ENCODE measurements at regions not wholly inside any gene's neighbourhood (a gene's known extent, or its start where the extent isn't known, plus 50 kb on each side); places are given as distances from the start of the nearest gene placed in this dataset.

GRCh38 chr11:128250482-128250881, 336.9 kb downstream of the ETS1 start:
- Mint-ChIP-seq H3K36me3 (ENCODE audit: unreplicated experiment) (no peaks in the 10 kb centered on the region), H3K9me3 (ENCODE audit: unreplicated experiment) (peaks cover 2% of the 10 kb centered on the region), H3K27me3 (ENCODE audit: unreplicated experiment) (no peaks in the 10 kb centered on the region), H3K4me1 (ENCODE audit: low read depth, unreplicated experiment) (peaks cover 7% of the 10 kb centered on the region), H3K27ac (ENCODE audit: unreplicated experiment) (no peak overlapping the region), H3K4me3 (ENCODE audit: unreplicated experiment) (no peak overlapping the region)
- no peak for TF ChIP-seq CTCF (IDR thresholded peaks at IDR 0.05; ENCODE audit: partially characterized antibody, unreplicated experiment)
- no peak for DNase-seq

GRCh38 chr11:128246810-128247594, 340.4 kb downstream of the ETS1 start:
- no peak for TF ChIP-seq CTCF (IDR thresholded peaks at IDR 0.05; ENCODE audit: partially characterized antibody, unreplicated experiment)
- Mint-ChIP-seq H3K27ac (ENCODE audit: unreplicated experiment) (no peak overlapping the region), H3K4me1 (ENCODE audit: low read depth, unreplicated experiment) (peaks cover 7% of the 10 kb centered on the region), H3K4me3 (ENCODE audit: unreplicated experiment) (no peak overlapping the region), H3K9me3 (ENCODE audit: unreplicated experiment) (peaks cover 2% of the 10 kb centered on the region), H3K27me3 (ENCODE audit: unreplicated experiment) (no peaks in the 10 kb centered on the region), H3K36me3 (ENCODE audit: unreplicated experiment) (no peaks in the 10 kb centered on the region)
- no peak for DNase-seq

- no peak overlapping the region for H3K4me3 Mint-ChIP-seq (ENCODE audit: unreplicated experiment)
- DNase-seq = no peak
- H3K27ac Mint-ChIP-seq (ENCODE audit: unreplicated experiment) = no peak overlapping the region
- no peak for TF ChIP-seq CTCF (IDR thresholded peaks at IDR 0.05; ENCODE audit: partially characterized antibody, unreplicated experiment)
- H3K9me3 Mint-ChIP-seq (ENCODE audit: unreplicated experiment) = no peaks in the 10 kb centered on the region
- no peaks in the 10 kb centered on the region for H3K27me3 Mint-ChIP-seq (ENCODE audit: unreplicated experiment)
- H3K36me3 Mint-ChIP-seq (ENCODE audit: unreplicated experiment) = no peaks in the 10 kb centered on the region
- H3K4me1 Mint-ChIP-seq (ENCODE audit: low read depth, unreplicated experiment) = peaks cover 7% of the 10 kb centered on the region
Measured at GRCh38 chr11:128246364-128246801, 341.0 kb downstream of the ETS1 start.

- H3K27ac Mint-ChIP-seq (ENCODE audit: unreplicated experiment) = no peak overlapping the region
- DNase-seq = no peak
- no peak for TF ChIP-seq CTCF (IDR thresholded peaks at IDR 0.05; ENCODE audit: partially characterized antibody, unreplicated experiment)
- H3K9me3 Mint-ChIP-seq (ENCODE audit: unreplicated experiment) = no peaks in the 10 kb centered on the region
- H3K4me3 Mint-ChIP-seq (ENCODE audit: unreplicated experiment) = no peak overlapping the region
- peaks cover 7% of the 10 kb centered on the region for H3K4me1 Mint-ChIP-seq (ENCODE audit: low read depth, unreplicated experiment)
- no peaks in the 10 kb centered on the region for H3K27me3 Mint-ChIP-seq (ENCODE audit: unreplicated experiment)
- H3K36me3 Mint-ChIP-seq (ENCODE audit: unreplicated experiment) = no peaks in the 10 kb centered on the region
Measured at GRCh38 chr11:128244871-128245270, 342.5 kb downstream of the ETS1 start.

GRCh38 chr11:128242451-128242850, 344.9 kb downstream of the ETS1 start:
- no peaks in the 10 kb centered on the region for H3K27me3 Mint-ChIP-seq (ENCODE audit: unreplicated experiment)
- DNase-seq = no peak
- peaks cover 3% of the 10 kb centered on the region for H3K9me3 Mint-ChIP-seq (ENCODE audit: unreplicated experiment)
- no peak for TF ChIP-seq CTCF (IDR thresholded peaks at IDR 0.05; ENCODE audit: partially characterized antibody, unreplicated experiment)
- no peak overlapping the region for H3K4me3 Mint-ChIP-seq (ENCODE audit: unreplicated experiment)
- H3K27ac Mint-ChIP-seq (ENCODE audit: unreplicated experiment) = no peak overlapping the region
- H3K4me1 Mint-ChIP-seq (ENCODE audit: low read depth, unreplicated experiment) = peaks cover 7% of the 10 kb centered on the region
- H3K36me3 Mint-ChIP-seq (ENCODE audit: unreplicated experiment) = no peaks in the 10 kb centered on the region
